Ishikawa (cell line): ENCODE measurements at regions not wholly inside any gene's neighbourhood (a gene's known extent, or its start where the extent isn't known, plus 50 kb on each side); places are given as distances from the start of the nearest gene placed in this dataset.

Source experiments
- CEBPB ChIP-seq: IDR thresholded peaks from 2 replicates; pipeline ENCODE4 v1.6.1; 2012
- CREB1 ChIP-seq: IDR thresholded peaks from 2 replicates; pipeline ENCODE4 v1.6.1; 2012; ENCODE audit warnings: low read depth
- EGR1 ChIP-seq: IDR thresholded peaks from 2 replicates; pipeline ENCODE4 v1.6.1; 2012
- EP300 ChIP-seq: IDR thresholded peaks from 2 replicates; pipeline ENCODE4 v1.6.1; 2012; ENCODE audit warnings: borderline replicate concordance
- FOXM1 ChIP-seq: IDR thresholded peaks from 2 replicates; pipeline ENCODE4 v1.6.1; 2012; ENCODE audit warnings: low read depth, borderline replicate concordance
- NFIC ChIP-seq: IDR thresholded peaks from 2 replicates; pipeline ENCODE4 v1.6.1; 2012
- RAD21 ChIP-seq: IDR thresholded peaks from 2 replicates; pipeline ENCODE4 v1.6.1; 2012; ENCODE audit warnings: low read depth
- TAF1 ChIP-seq: IDR thresholded peaks from 2 replicates; pipeline ENCODE4 v1.6.1; 2012; ENCODE audit warnings: low read depth, mild to moderate bottlenecking
- TCF12 ChIP-seq: IDR thresholded peaks from 2 replicates; pipeline ENCODE4 v1.6.1; 2012; ENCODE audit warnings: low read depth
- TEAD4 ChIP-seq: IDR thresholded peaks from 2 replicates; pipeline ENCODE4 v1.6.1; 2012
- YY1 ChIP-seq: IDR thresholded peaks from 2 replicates; pipeline ENCODE4 v1.6.1; 2012; ENCODE audit warnings: low read depth
- ZBTB7A ChIP-seq: IDR thresholded peaks from 2 replicates; pipeline ENCODE4 v1.6.1; 2012; ENCODE audit warnings: low read depth
- TF ChIP-seq, protein P1 (sequence below): IDR thresholded peaks from 2 replicates; pipeline ENCODE4 v1.6.1; 2012
- TF ChIP-seq, protein P2 (sequence below): IDR thresholded peaks from 2 replicates; pipeline ENCODE4 v1.6.1; 2012; ENCODE audit warnings: low read depth, mild to moderate bottlenecking
- TF ChIP-seq, protein P3 (sequence below): IDR thresholded peaks from 2 replicates; pipeline ENCODE4 v1.6.1; 2012

DNA sequence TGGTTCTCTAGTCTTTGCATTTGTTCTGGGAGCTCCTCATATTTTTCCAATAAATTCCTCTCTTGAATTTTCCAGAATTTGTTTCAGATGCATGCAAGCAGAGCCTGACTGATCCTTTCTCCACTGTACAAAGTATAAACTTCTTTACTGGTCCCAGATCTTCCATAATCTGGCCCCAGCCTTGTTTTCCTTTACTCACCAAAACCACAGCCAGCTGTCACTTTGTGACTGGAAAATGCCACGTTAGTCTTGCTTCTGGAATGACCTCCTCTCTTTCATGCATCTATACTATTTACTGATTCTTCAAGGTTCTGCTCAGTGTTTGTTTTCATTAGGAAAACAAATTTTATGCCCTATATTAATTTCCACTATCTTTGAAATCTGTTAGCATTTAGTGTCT lies 60.4 kb upstream of the SPPL2A start:
- TF ChIP-seq YY1 (no peak), RAD21 (no peak), CEBPB (no peak), CREB1 (no peak), EP300 (no peak), NFIC (no peak), TCF12 (no peak), ZBTB7A (no peak), FOXM1 (no peak), EGR1 (no peak), TEAD4 (no peak), TAF1 (no peak)
- TF ChIP-seq, protein P1, sequence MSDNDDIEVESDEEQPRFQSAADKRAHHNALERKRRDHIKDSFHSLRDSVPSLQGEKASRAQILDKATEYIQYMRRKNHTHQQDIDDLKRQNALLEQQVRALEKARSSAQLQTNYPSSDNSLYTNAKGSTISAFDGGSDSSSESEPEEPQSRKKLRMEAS, result no peak
- TF ChIP-seq, protein P2, sequence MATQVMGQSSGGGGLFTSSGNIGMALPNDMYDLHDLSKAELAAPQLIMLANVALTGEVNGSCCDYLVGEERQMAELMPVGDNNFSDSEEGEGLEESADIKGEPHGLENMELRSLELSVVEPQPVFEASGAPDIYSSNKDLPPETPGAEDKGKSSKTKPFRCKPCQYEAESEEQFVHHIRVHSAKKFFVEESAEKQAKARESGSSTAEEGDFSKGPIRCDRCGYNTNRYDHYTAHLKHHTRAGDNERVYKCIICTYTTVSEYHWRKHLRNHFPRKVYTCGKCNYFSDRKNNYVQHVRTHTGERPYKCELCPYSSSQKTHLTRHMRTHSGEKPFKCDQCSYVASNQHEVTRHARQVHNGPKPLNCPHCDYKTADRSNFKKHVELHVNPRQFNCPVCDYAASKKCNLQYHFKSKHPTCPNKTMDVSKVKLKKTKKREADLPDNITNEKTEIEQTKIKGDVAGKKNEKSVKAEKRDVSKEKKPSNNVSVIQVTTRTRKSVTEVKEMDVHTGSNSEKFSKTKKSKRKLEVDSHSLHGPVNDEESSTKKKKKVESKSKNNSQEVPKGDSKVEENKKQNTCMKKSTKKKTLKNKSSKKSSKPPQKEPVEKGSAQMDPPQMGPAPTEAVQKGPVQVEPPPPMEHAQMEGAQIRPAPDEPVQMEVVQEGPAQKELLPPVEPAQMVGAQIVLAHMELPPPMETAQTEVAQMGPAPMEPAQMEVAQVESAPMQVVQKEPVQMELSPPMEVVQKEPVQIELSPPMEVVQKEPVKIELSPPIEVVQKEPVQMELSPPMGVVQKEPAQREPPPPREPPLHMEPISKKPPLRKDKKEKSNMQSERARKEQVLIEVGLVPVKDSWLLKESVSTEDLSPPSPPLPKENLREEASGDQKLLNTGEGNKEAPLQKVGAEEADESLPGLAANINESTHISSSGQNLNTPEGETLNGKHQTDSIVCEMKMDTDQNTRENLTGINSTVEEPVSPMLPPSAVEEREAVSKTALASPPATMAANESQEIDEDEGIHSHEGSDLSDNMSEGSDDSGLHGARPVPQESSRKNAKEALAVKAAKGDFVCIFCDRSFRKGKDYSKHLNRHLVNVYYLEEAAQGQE, result no peak
- TF ChIP-seq, protein P3, sequence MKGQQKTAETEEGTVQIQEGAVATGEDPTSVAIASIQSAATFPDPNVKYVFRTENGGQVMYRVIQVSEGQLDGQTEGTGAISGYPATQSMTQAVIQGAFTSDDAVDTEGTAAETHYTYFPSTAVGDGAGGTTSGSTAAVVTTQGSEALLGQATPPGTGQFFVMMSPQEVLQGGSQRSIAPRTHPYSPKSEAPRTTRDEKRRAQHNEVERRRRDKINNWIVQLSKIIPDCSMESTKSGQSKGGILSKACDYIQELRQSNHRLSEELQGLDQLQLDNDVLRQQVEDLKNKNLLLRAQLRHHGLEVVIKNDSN, result no peak

DNA sequence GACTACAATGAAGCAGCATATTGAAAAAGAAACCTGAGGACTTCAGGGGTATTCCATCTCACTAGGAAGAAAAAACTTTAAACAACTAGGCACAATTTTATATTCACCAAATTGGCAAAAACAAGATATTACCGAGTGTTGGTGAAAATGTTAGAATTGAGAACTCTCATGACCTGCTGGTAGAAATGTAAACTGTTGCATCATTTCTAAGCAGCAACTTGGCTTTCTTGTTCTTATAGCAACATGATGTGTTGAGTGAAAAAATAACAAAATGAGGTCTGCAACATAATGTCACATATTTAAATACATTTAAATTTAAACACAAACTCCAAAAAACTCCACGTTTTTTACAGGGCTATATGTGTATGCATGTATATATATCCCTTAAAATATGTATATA lies 59.0 kb upstream of the SPPL2A start:
- TF ChIP-seq CEBPB (no peak), NFIC (no peak), TEAD4 (no peak), EP300 (no peak), YY1 (no peak), TAF1 (no peak), CREB1 (no peak), FOXM1 (no peak), TCF12 (no peak)
- TF ChIP-seq, protein P3, result no peak
- TF ChIP-seq, protein P2, result no peak

DNA sequence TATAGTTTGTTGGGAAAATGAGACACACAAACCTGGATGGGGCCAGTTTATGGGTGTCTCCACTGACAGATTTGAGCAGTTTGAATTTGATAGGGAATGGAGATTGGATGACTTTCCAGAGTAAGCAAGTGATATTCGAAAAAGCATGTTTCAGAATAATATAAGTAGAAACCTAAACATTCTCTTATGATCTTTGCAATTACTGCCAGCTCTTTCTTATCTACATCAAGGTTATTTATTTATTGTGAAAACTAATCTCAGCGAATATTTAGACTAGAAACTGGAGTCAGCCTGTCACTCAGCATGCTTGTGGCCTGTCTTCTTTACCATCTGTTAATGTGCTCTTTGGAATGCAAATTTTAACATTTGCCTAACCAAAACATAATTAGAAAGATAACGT lies 57.8 kb upstream of the SPPL2A start:
- TF ChIP-seq CEBPB (no peak), TEAD4 (no peak), EP300 (no peak), NFIC (no peak), RAD21 (no peak), TAF1 (no peak), FOXM1 (no peak), CREB1 (no peak), YY1 (no peak), TCF12 (no peak)
- TF ChIP-seq, protein P1, result no peak
- TF ChIP-seq, protein P2, result no peak
- TF ChIP-seq, protein P3, result no peak

DNA sequence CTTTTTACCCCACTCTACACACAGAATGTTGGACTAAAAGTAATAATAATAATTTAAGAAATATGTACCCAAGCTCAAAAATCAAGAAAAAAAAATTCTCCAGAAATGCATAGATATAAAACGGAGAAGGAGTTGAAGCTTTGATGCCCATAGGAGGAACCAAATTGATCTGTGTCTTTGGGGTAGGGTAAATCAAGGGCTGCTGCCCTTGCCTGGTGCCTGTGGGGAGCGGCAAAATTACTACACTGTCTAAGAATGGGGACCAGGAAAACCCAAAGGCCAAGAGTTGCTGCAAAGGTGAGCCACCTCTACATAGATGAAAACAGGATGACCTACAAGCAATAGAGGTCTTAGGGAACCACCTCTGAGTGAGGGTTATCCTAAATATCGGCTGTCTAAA lies 56.0 kb upstream of the SPPL2A start:
- TF ChIP-seq, protein P3, result no peak
- TF ChIP-seq ZBTB7A (no peak), CREB1 (no peak), CEBPB (no peak), RAD21 (no peak), NFIC (no peak), YY1 (no peak), EP300 (no peak), TCF12 (no peak), TAF1 (no peak), FOXM1 (no peak)
- TF ChIP-seq, protein P2, result no peak
- TF ChIP-seq, protein P1, result no peak
